HepG2 (cell line): ENCODE measurements at regions not wholly inside any gene's neighbourhood (a gene's known extent, or its start where the extent isn't known, plus 50 kb on each side); places are given as distances from the start of the nearest gene placed in this dataset.

Experiments used
- ATAC-seq: fragments of 200-7000 bp; cut with Tn5 transposase; 3 replicates; pipeline ENCODE4 v1.9.1; 2020; ENCODE audit warnings: mild to moderate bottlenecking, moderate library complexity
- BruUV-seq: library from RNA; stranded (reverse); fragments of 400-500 nt; replicated peaks from 2 replicates; lab custom pipeline; 2021; lab: Mats Ljungman, UMichigan
- CTCF ChIA-PET: fragments of 300-600 bp; formaldehyde crosslinking; extraction: SDS; loops from one replicate; lab custom pipeline; 2021; ENCODE audit warnings: low total read pairs, inconsistent platforms, low intra/inter-chr PET ratio; lab: Yijun Ruan, JAX
- POLR2A ChIA-PET: fragments of 350-600 bp; sonication (Branson Sonifier 250); formaldehyde crosslinking; loops from one replicate; lab custom pipeline; 2020; ENCODE audit warnings: antibody characterized with exemption, inconsistent platforms; lab: Yijun Ruan, JAX
- DNase-seq: peaks from one replicate; pipeline ENCODE4 v3.0.0-alpha.2; 2015; ENCODE audit warnings: low spot score
- FAIRE-seq: peaks from 3 replicates; lab custom pipeline; 2011; peaks lifted over from hg19 to GRCh38; lab: Jason Lieb, UNC
- H2AFZ ChIP-seq: one replicate; pipeline ENCODE4 v1.6.1; 2011; ENCODE audit warnings: low read length, inconsistent platforms
- H3K27ac ChIP-seq: fragments of 300-600 bp; 3 replicates; pipeline ENCODE4 v1.8.0; 2011; ENCODE audit warnings: mixed run types, mild to moderate bottlenecking, mixed read lengths, low read length, inconsistent platforms; ENCODE audit not compliant: insufficient read depth; ENCODE audit errors: extremely low read length
- H3K27me3 ChIP-seq, 2 experiments: fragments of 200-600 bp in 1 of 2; 2 replicates in 1 of 2; 3 replicates in 1 of 2; pipeline versions ENCODE4 v1.6.0 to v1.8.0; 2011; ENCODE audit warnings: low read length in 2 of 2, mild to moderate bottlenecking in 2 of 2, moderate library complexity in 2 of 2, inconsistent platforms in 1 of 2; ENCODE audit not compliant: insufficient read depth in 2 of 2, control insufficient read depth in 1 of 2
- H3K36me3 ChIP-seq, 2 experiments: fragments of 200-600 bp in 1 of 2; replicated peaks in 1 of 2; 2 replicates in 1 of 2; 3 replicates in 1 of 2; pipeline versions ENCODE4 v1.5.1 to v1.8.0; 2011; ENCODE audit warnings: low read length in 2 of 2, inconsistent platforms in 1 of 2; ENCODE audit not compliant: insufficient read depth in 2 of 2, control insufficient read depth in 1 of 2
- H3K4me1 ChIP-seq: 2 replicates; pipeline ENCODE4 v1.5.1; 2012; ENCODE audit warnings: low read length, inconsistent platforms; ENCODE audit not compliant: insufficient read depth
- H3K4me2 ChIP-seq: 2 replicates; pipeline ENCODE4 v1.6.0; 2011; ENCODE audit warnings: low read depth, low read length, inconsistent platforms
- H3K4me3 ChIP-seq, 3 experiments: fragments of 200-600 bp in 1 of 3; sonication (generic), shearing (Covaris generic) in 1 of 3; replicated peaks in 1 of 3; 2 replicates each; pipeline ENCODE4 v1.5.1; 2011 to 2016; ENCODE audit warnings: low read length in 3 of 3, inconsistent platforms in 2 of 3, low read depth in 2 of 3, mild to moderate bottlenecking in 2 of 3, control low read depth in 1 of 3, mixed read lengths in 1 of 3; ENCODE audit not compliant: insufficient read depth in 1 of 3
- H3K79me2 ChIP-seq: one replicate; pipeline ENCODE4 v1.6.1; 2011; ENCODE audit warnings: low read length, inconsistent platforms; ENCODE audit not compliant: insufficient read depth
- H3K9ac ChIP-seq: 2 replicates; pipeline ENCODE4 v1.6.0; 2011; ENCODE audit warnings: mild to moderate bottlenecking, low read depth, low read length, inconsistent platforms; ENCODE audit not compliant: insufficient read depth
- H3K9me3 ChIP-seq: 2 replicates; pipeline ENCODE4 v1.5.1; 2012; ENCODE audit warnings: mild to moderate bottlenecking, low read length
- H4K20me1 ChIP-seq: 2 replicates; pipeline ENCODE4 v1.6.0; 2011; ENCODE audit warnings: inconsistent platforms, mild to moderate bottlenecking, low read length, moderate library complexity; ENCODE audit not compliant: insufficient read depth
- ARID2 ChIP-seq: sonication (generic); formaldehyde crosslinking; IDR thresholded peaks from 2 replicates; pipeline ENCODE4 v1.8.1; 2022; ENCODE audit warnings: mild to moderate bottlenecking, missing genetic modification reagents, borderline replicate concordance
- MAFF ChIP-seq: IDR thresholded peaks from 2 replicates; pipeline ENCODE4 v1.6.1; 2011; ENCODE audit warnings: low read depth, low read length, improper control_type of control experiment
- MAFK ChIP-seq, 2 experiments: IDR thresholded peaks in 1 of 2; conservative IDR thresholded peaks in 1 of 2; 2 replicates each; pipeline ENCODE4 v1.6.1; 2011; ENCODE audit warnings: improper control_type of control experiment in 2 of 2, low read length in 2 of 2
- MEIS1 ChIP-seq: sonication (generic); formaldehyde crosslinking; IDR thresholded peaks from 2 replicates; pipeline ENCODE4 v1.9.0; 2021; ENCODE audit warnings: mild to moderate bottlenecking, missing genetic modification reagents, moderate library complexity, borderline replicate concordance
- SMARCE1 ChIP-seq: fragments of 450-650 bp; IDR thresholded peaks from 2 replicates; pipeline ENCODE4 v1.6.1; 2017; ENCODE audit warnings: borderline replicate concordance
- TBP ChIP-seq: sonication (generic); formaldehyde crosslinking; IDR thresholded peaks from 2 replicates; pipeline ENCODE4 v1.5.0; 2020; ENCODE audit warnings: missing genetic modification reagents
- ZNF235 ChIP-seq: sonication (generic); formaldehyde crosslinking; IDR thresholded peaks from 2 replicates; pipeline ENCODE4 v1.8.1; 2023; ENCODE audit warnings: mild to moderate bottlenecking, missing genetic modification reagents, borderline replicate concordance
- ZNF264 ChIP-seq: sonication (generic); formaldehyde crosslinking; IDR thresholded peaks from 2 replicates; pipeline ENCODE4 v1.4.0; 2020; ENCODE audit warnings: missing genetic modification reagents
- ZNF333 ChIP-seq: sonication (generic); formaldehyde crosslinking; IDR thresholded peaks from 2 replicates; pipeline ENCODE4 v1.4.0; 2020; ENCODE audit warnings: mild to moderate bottlenecking, missing genetic modification reagents, borderline replicate concordance
- ZNF451 ChIP-seq: sonication (generic); formaldehyde crosslinking; IDR thresholded peaks from 2 replicates; pipeline ENCODE4 v1.5.0; 2020; ENCODE audit warnings: mild to moderate bottlenecking, missing genetic modification reagents
- ZNF766 ChIP-seq: sonication (generic); formaldehyde crosslinking; IDR thresholded peaks from 2 replicates; pipeline ENCODE4 v1.5.0; 2020; ENCODE audit warnings: missing genetic modification reagents, borderline replicate concordance
- ZSCAN12 ChIP-seq: sonication (generic); formaldehyde crosslinking; IDR thresholded peaks from 2 replicates; pipeline ENCODE4 v1.9.0; 2021; ENCODE audit warnings: mild to moderate bottlenecking, missing genetic modification reagents
- in situ Hi-C: cut with HindIII; loops from 2 replicates; pipeline ENCODE4 v1.10.0; 2017; ENCODE audit warnings: low pct_unique_long_range_greater_than_20kb; ENCODE audit not compliant: extremely low pct_ligation_motif_present
- intact Hi-C: fragments of 100-400 bp; cut with micrococcal nuclease; formaldehyde crosslinking; loops from one replicate; pipeline ENCODE4 v1.10.0; 2022; ENCODE audit not compliant: unreplicated experiment
- TF ChIP-seq, protein P1 (sequence below): sonication (generic); formaldehyde crosslinking; IDR thresholded peaks from 2 replicates; pipeline ENCODE4 v1.5.0; 2020; ENCODE audit warnings: mild to moderate bottlenecking, missing genetic modification reagents
- TF ChIP-seq, protein P2 (sequence below): sonication (generic); formaldehyde crosslinking; IDR thresholded peaks from 2 replicates; pipeline ENCODE4 v1.5.0; 2020; ENCODE audit warnings: missing genetic modification reagents, mild to moderate bottlenecking, borderline replicate concordance
- TF ChIP-seq, protein P3 (sequence below), 2 experiments: sonication (generic) in 1 of 2; formaldehyde crosslinking in 1 of 2; IDR thresholded peaks; 2 replicates each; pipeline versions ENCODE4 v1.4.0 to v1.6.1; 2018 to 2020; ENCODE audit warnings: missing genetic modification reagents in 2 of 2, borderline replicate concordance in 1 of 2, low read depth in 1 of 2, mild to moderate bottlenecking in 1 of 2, missing biosample characterization in 1 of 2
- TF ChIP-seq, protein P4 (sequence below): sonication (generic); formaldehyde crosslinking; IDR thresholded peaks from 2 replicates; pipeline ENCODE4 v1.4.0; 2020; ENCODE audit warnings: missing genetic modification reagents

DNA sequence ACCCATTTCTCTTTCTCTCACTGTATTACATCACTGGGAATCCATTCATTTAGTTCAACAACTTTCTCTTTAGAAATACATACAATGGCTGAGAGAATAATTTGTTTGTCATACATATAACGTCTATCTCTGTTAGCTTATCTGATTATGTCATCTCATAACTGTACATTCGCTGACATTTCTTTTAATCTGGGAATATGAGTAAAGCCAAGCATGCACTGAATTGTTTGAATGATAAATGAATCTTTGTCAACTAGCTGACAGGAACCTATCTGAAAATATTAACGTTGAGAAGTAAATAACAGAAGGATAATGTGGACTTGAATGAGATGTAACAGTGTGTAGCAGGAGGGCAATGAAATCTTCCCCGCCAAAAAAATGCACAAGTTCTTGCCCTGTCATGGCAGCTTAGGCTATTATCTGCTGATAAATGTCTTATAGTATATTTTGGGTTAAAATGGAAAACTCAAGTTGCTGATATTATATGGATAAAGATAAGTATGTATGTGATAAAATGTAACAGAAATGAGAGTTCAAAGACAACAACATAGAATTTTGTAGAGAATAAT is 581.2 kb upstream of the ADGRB3 start (continued):
- no peak for TF ChIP-seq ZSCAN12 (CRISPR knock-in tag)
- TF ChIP-seq, protein P1, sequence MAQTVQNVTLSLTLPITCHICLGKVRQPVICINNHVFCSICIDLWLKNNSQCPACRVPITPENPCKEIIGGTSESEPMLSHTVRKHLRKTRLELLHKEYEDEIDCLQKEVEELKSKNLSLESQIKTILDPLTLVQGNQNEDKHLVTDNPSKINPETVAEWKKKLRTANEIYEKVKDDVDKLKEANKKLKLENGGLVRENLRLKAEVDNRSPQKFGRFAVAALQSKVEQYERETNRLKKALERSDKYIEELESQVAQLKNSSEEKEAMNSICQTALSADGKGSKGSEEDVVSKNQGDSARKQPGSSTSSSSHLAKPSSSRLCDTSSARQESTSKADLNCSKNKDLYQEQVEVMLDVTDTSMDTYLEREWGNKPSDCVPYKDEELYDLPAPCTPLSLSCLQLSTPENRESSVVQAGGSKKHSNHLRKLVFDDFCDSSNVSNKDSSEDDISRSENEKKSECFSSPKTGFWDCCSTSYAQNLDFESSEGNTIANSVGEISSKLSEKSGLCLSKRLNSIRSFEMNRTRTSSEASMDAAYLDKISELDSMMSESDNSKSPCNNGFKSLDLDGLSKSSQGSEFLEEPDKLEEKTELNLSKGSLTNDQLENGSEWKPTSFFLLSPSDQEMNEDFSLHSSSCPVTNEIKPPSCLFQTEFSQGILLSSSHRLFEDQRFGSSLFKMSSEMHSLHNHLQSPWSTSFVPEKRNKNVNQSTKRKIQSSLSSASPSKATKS (CRISPR knock-in tag), result no peak
- no peak for TF ChIP-seq TBP (CRISPR knock-in tag)
- TF ChIP-seq ZNF264, result no peak
- TF ChIP-seq, protein P2, sequence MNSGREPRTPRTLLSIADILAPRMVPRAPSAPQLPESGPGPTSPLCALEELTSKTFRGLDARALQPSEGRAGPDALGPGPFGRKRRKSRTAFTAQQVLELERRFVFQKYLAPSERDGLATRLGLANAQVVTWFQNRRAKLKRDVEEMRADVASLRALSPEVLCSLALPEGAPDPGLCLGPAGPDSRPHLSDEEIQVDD, result no peak
- no peak for TF ChIP-seq ZNF333
- TF ChIP-seq, protein P3, sequence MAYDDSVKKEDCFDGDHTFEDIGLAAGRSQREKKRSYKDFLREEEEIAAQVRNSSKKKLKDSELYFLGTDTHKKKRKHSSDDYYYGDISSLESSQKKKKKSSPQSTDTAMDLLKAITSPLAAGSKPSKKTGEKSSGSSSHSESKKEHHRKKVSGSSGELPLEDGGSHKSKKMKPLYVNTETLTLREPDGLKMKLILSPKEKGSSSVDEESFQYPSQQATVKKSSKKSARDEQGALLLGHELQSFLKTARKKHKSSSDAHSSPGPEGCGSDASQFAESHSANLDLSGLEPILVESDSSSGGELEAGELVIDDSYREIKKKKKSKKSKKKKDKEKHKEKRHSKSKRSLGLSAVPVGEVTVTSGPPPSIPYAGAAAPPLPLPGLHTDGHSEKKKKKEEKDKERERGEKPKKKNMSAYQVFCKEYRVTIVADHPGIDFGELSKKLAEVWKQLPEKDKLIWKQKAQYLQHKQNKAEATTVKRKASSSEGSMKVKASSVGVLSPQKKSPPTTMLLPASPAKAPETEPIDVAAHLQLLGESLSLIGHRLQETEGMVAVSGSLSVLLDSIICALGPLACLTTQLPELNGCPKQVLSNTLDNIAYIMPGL (CRISPR knock-in tag; IDR thresholded peaks at IDR 0.05; ENCODE audit: borderline replicate concordance in 1 of 2, low read depth in 1 of 2), result no peak
- TF ChIP-seq, all 625 proteins: peak for 0

DNA sequence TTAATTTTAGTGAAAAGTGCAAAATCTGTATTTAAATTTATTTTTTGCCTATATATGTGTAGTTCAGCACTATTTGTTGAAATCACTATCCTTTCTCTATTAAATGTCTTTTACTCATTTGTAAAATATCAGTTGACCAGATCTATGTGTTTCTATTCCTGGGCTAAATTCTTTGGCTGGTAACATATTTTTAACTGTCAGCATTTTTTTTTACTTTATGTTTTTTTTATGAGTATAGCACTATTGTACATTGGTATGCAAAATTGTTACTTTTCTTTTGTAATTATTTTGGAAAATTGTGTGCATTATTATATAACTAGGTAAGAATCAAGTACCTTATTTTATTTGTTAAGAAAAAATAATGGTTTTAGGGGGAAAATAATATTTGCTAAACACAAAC is 582.8 kb upstream of the ADGRB3 start:
- POLR2A ChIA-PET, result no interaction called here
- no peaks in the 10 kb centered on the region for H3K4me1 ChIP-seq
- H3K27me3 ChIP-seq, result no peaks in the 10 kb centered on the region
- H3K79me2 ChIP-seq, result no peaks in the 10 kb centered on the region
- no peak overlapping the region for H3K27ac ChIP-seq
- no peak for DNase-seq
- BruUV-seq, result no TSS peak
- no peak overlapping the region for H3K4me3 ChIP-seq
- CTCF ChIA-PET, result no interaction called here
- H3K9ac ChIP-seq, result no peak overlapping the region
- H4K20me1 ChIP-seq, result no peaks in the 10 kb centered on the region
- no peak for ATAC-seq
- H3K9me3 ChIP-seq, result no peaks in the 10 kb centered on the region
- in situ Hi-C loops, result no loop called here
- intact Hi-C loops, result no loop called here
- no peak for FAIRE-seq
- H3K4me2 ChIP-seq, result no peak overlapping the region
- no peak overlapping the region for H2AFZ ChIP-seq
- H3K36me3 ChIP-seq, result no peaks in the 10 kb centered on the region
- TF ChIP-seq MEIS1 (CRISPR knock-in tag), result no peak
- no peak for TF ChIP-seq SMARCE1
- peak; percentile 50 to 83; a peak in 3 of 4 replicates for TF ChIP-seq MAFK (conservative IDR thresholded peaks at IDR 0.05 in 1 of 2, IDR thresholded peaks at IDR 0.05 in 1 of 2; ENCODE audit: low read length in 2 of 2)
- TF ChIP-seq, protein P4, sequence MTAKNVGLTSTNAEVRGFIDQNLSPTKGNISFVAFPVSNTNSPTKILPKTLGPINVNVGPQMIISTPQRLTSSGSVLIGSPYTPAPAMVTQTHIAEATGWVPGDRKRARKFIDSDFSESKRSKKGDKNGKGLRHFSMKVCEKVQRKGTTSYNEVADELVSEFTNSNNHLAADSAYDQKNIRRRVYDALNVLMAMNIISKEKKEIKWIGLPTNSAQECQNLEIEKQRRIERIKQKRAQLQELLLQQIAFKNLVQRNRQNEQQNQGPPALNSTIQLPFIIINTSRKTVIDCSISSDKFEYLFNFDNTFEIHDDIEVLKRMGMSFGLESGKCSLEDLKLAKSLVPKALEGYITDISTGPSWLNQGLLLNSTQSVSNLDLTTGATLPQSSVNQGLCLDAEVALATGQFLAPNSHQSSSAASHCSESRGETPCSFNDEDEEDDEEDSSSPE, result no peak
- no peak for TF ChIP-seq ZNF235
- no peak for TF ChIP-seq ZNF766 (CRISPR knock-in tag)
- TF ChIP-seq MAFF, result peak; percentile 62; the same call in 1 of the 2 replicates
- TF ChIP-seq ZNF451 (CRISPR knock-in tag), result no peak
- no peak for TF ChIP-seq ARID2 (CRISPR knock-in tag)
